Fibroblast of the aortic adventitia (primary cell): ENCODE measurements at regions not wholly inside any gene's neighbourhood (a gene's known extent, or its start where the extent isn't known, plus 50 kb on each side); places are given as distances from the start of the nearest gene placed in this dataset.

ENCODE experiments used
- DNase-seq: peaks from one replicate; pipeline ENCODE4 v3.0.0-alpha.2; 2010; ENCODE audit warnings: low read depth
- H3K4me3 ChIP-seq: 2 replicates; pipeline ENCODE4 v1.5.1; 2011; ENCODE audit warnings: low read depth, mild to moderate bottlenecking, control low read depth, low read length, moderate library complexity
- CTCF ChIP-seq: IDR thresholded peaks from 2 replicates; pipeline ENCODE4 v1.5.1; 2011; ENCODE audit warnings: mild to moderate bottlenecking, low read length, control low read depth, inconsistent platforms; ENCODE audit not compliant: insufficient read depth

GRCh38 chr20:56953048-56953586 is 313.3 kb downstream of the BMP7 start:
- DNase-seq: no peak
- no peak for TF ChIP-seq CTCF
- H3K4me3 ChIP-seq: no peak overlapping the region

- no peak for DNase-seq
- TF ChIP-seq CTCF: no peak
- H3K4me3 ChIP-seq: no peak overlapping the region
These were observed 311.6 kb downstream of the BMP7 start for GRCh38 chr20:56954797-56955196.

- H3K4me3 ChIP-seq: no peak overlapping the region
- no peak for TF ChIP-seq CTCF
- DNase-seq: no peak
These were observed 310.8 kb downstream of the BMP7 start for GRCh38 chr20:56955680-56956079.

GRCh38 chr20:56956534-56956933 is 309.9 kb downstream of the BMP7 start:
- no peak overlapping the region for H3K4me3 ChIP-seq
- no peak for DNase-seq
- no peak for TF ChIP-seq CTCF

DNA sequence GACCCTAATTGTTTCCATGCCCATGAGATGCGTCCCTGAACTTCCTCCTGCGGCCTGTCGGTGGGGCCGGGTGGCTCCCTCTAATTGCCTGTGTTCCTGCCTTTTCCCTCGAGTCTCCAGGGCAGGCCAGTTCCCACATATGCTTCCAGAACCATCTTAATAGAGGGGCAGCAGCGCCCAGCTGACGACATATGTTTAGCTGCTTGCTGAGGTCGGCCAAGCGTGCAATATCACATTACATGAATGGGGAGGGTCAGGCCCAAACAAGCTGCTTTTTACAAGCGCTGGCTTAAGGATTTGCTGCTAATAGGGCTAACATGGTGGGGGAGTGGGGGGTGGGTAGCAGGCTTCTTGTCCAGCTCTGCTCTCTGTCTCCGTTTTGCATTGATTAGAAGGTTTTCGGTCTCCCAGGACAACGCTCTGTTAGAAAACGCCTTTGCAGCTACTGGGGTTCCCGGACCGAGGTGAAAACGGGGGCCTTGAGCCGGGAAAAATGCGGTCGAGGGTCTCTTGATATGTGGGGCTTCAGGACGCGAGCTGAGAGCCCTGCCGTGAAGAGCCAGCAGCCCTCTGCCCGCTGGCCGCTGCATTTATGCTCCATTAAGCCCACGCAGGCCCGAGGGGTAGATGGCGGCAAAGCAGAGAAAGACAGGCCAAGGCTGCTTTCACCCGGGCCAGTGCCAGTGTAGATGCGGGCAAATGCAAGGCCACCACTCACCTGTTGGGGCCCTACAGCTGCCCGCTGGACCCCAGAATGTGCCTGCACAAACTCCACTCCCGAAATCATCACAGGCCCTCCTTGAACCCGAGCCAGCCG is 308.5 kb downstream of the BMP7 start:
- H3K4me3 ChIP-seq: no peak overlapping the region
- no peak for DNase-seq
- no peak for TF ChIP-seq CTCF

- H3K4me3 ChIP-seq: no peak overlapping the region
- TF ChIP-seq CTCF: no peak
- no peak for DNase-seq
These were observed 301.5 kb downstream of the BMP7 start for GRCh38 chr20:56964901-56965300.
